ENCODE measurements at regions not wholly inside any gene's neighbourhood (a gene's known extent, or its start where the extent isn't known, plus 50 kb on each side); places are given as distances from the start of the nearest gene placed in this dataset.

DNA sequence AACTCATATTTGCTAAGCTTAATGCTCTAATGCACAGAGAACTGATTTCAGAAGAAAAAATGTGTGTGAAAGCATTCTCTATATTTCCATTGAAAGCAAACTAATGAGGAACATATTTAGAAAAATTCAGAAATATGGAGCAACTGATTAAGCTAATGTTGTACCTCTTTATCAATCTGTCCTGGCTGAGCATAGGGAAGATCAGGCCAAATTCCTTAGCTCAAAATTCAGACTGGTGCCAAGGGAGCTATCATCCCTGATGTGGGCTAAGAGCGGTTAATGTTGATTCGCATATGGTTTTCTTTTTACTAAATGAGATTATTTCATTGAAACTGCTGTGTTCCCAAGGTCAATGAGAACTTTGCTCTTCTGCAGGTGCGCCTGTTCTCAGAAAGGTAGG, 93.9 kb upstream of the HS3ST5 start (continued):
- TF ChIP-seq ZBTB11 (CRISPR knock-in tag; IDR thresholded peaks at IDR 0.05): no peak
- TF ChIP-seq ZNF197 (CRISPR knock-in tag; IDR thresholded peaks at IDR 0.05; ENCODE audit: low read depth): no peak
- TF ChIP-seq NUFIP1 (IDR thresholded peaks at IDR 0.05; ENCODE audit: partially characterized antibody): no peak
- no peak for TF ChIP-seq RBM25 (IDR thresholded peaks at IDR 0.05; ENCODE audit: low read depth, low read length, severe bottlenecking)
- no peak for TF ChIP-seq NCOA2 (IDR thresholded peaks at IDR 0.05; ENCODE audit: partially characterized antibody in 2 of 2)
- no peak for TF ChIP-seq ARHGAP35 (IDR thresholded peaks at IDR 0.05; ENCODE audit: partially characterized antibody)
- TF ChIP-seq ETV5 (CRISPR knock-in tag; IDR thresholded peaks at IDR 0.05; ENCODE audit: low read depth): no peak

GRCh38 chr6:114435985-114436384, 93.2 kb upstream of the HS3ST5 start:
- ATAC-seq (no peak), DNase-seq (ENCODE audit: extremely low read depth in 1 of 4, low spot score in 3 of 4) (no peak), FAIRE-seq (no peak)
- no peaks in the 10 kb centered on the region for H3K79me2 ChIP-seq (ENCODE audit: control insufficient read depth, insufficient read depth, low read length)
- ChIA-PET POLR2A (no interaction called here), CTCF (ENCODE audit: low intra/inter-chr PET ratio) (no interaction called here)
- H3K36me3 ChIP-seq (ENCODE audit: control insufficient read depth, insufficient read depth, low read length): no peaks in the 10 kb centered on the region
- no peaks in the 10 kb centered on the region for H3K27me3 ChIP-seq (ENCODE audit: control insufficient read depth in 2 of 2, insufficient read depth in 2 of 2, low read length in 2 of 2)
- H3K9ac ChIP-seq (ENCODE audit: insufficient read depth in 1 of 2, low read depth in 2 of 2, low read length in 2 of 2): no peak overlapping the region
- no peaks in the 10 kb centered on the region for H3K4me1 ChIP-seq (replicated peaks in 1 of 2; ENCODE audit: control insufficient read depth in 2 of 2, insufficient read depth in 2 of 2, low read length in 2 of 2)
- in situ Hi-C loops (cut with MboI): no loop called here
- no peak overlapping the region for H3K4me2 ChIP-seq (ENCODE audit: insufficient read depth, low read length)
- no peak overlapping the region for H2AFZ ChIP-seq (ENCODE audit: low read depth, low read length)
- no peaks in the 10 kb centered on the region for H3K9me1 ChIP-seq (ENCODE audit: control insufficient read depth, insufficient read depth, low read length)
- intact Hi-C loops (cut with micrococcal nuclease): no loop called here
- no peak overlapping the region for H3K4me3 ChIP-seq
- BruUV-seq (replicated peaks): no TSS peak
- no peaks in the 10 kb centered on the region for H4K20me1 ChIP-seq (replicated peaks; ENCODE audit: control insufficient read depth, insufficient read depth, low read length)
- H3K9me3 ChIP-seq (replicated peaks; ENCODE audit: control insufficient read depth, insufficient read depth, low read depth, low read length): no peaks in the 10 kb centered on the region
- no peak overlapping the region for H3K27ac ChIP-seq (ENCODE audit: extremely low read depth, low read depth, low read length)
- TF ChIP-seq HNRNPLL (IDR thresholded peaks at IDR 0.05; ENCODE audit: low read depth, low read length, poor library complexity, severe bottlenecking): no peak
- TF ChIP-seq KDM5B (IDR thresholded peaks at IDR 0.05; ENCODE audit: insufficient replicate concordance, low read depth, low read length): no peak
- no peak for TF ChIP-seq MED1 (CRISPR knock-in tag; IDR thresholded peaks at IDR 0.05; ENCODE audit: borderline replicate concordance)
- no peak for TF ChIP-seq DPF2 (IDR thresholded peaks at IDR 0.05)
- TF ChIP-seq SREBF1 (IDR thresholded peaks at IDR 0.05; ENCODE audit: borderline replicate concordance, low read depth, low read length): no peak
- no peak for TF ChIP-seq BRF1 (IDR thresholded peaks at IDR 0.05; ENCODE audit: borderline replicate concordance, extremely low read depth, insufficient read length)
- no peak for TF ChIP-seq USF2 (CRISPR knock-in tag; IDR thresholded peaks at IDR 0.05)
- no peak for TF ChIP-seq HNRNPUL1 (IDR thresholded peaks at IDR 0.05; ENCODE audit: low read length)
- TF ChIP-seq ZC3H11A (IDR thresholded peaks at IDR 0.05; ENCODE audit: low read depth, low read length): no peak
- no peak for TF ChIP-seq XRCC5 (IDR thresholded peaks at IDR 0.05; ENCODE audit: low read depth, low read length)

All from K562 (cell line).